ENCODE measurements at regions not wholly inside any gene's neighbourhood (a gene's known extent, or its start where the extent isn't known, plus 50 kb on each side); places are given as distances from the start of the nearest gene placed in this dataset.

GRCh38 chr3:118208642-118209041, 826.0 kb downstream of the IGSF11 start:
- H3K4me3 ChIP-seq (ENCODE audit: insufficient read depth, low read depth, low read length) = no peak overlapping the region
- no peaks in the 10 kb centered on the region for H4K20me1 ChIP-seq (ENCODE audit: insufficient read depth, low read length)
- no peaks in the 10 kb centered on the region for H3K36me3 ChIP-seq (ENCODE audit: insufficient read depth, low read length)
- no peaks in the 10 kb centered on the region for H3K36me3 Mint-ChIP-seq (ENCODE audit: low read depth, unreplicated experiment)
- H3K27me3 Mint-ChIP-seq (ENCODE audit: low read depth, unreplicated experiment) = no peaks in the 10 kb centered on the region
- H3K4me2 ChIP-seq (ENCODE audit: low read length) = no peak overlapping the region
- no peak for FAIRE-seq
- no peak for TF ChIP-seq CTCF (IDR thresholded peaks at IDR 0.05; ENCODE audit: insufficient read depth, low read depth, low read length)
- no peak overlapping the region for H3K9ac ChIP-seq (ENCODE audit: low read length)
- H3K4me3 Mint-ChIP-seq (ENCODE audit: unreplicated experiment) = no peak overlapping the region
- H3K27ac Mint-ChIP-seq (ENCODE audit: unreplicated experiment) = no peak overlapping the region
- no peak overlapping the region for H2AFZ ChIP-seq (ENCODE audit: low read depth, low read length)
- no peaks in the 10 kb centered on the region for H3K27me3 ChIP-seq (ENCODE audit: insufficient read depth, low read length)
- H3K4me1 ChIP-seq (ENCODE audit: insufficient read depth, low read length) = no peaks in the 10 kb centered on the region
- peaks cover under 1% of the 10 kb centered on the region for H3K4me1 Mint-ChIP-seq (ENCODE audit: low read depth, unreplicated experiment)
- H3K9me3 Mint-ChIP-seq (ENCODE audit: unreplicated experiment) = no peaks in the 10 kb centered on the region
- no peaks in the 10 kb centered on the region for H3K79me2 ChIP-seq (ENCODE audit: insufficient read depth, low read length)
- H3K27ac ChIP-seq (ENCODE audit: low read depth, low read length) = no peak overlapping the region
- DNase-seq (ENCODE audit: low read depth) = no peak
- no peaks in the 10 kb centered on the region for H3K9me3 ChIP-seq (ENCODE audit: insufficient read depth, low read depth, low read length)

- no peak for TF ChIP-seq CTCF (IDR thresholded peaks at IDR 0.05; ENCODE audit: insufficient read depth, low read depth, low read length)
- TF ChIP-seq EZH2 (IDR thresholded peaks at IDR 0.05; ENCODE audit: insufficient read depth, low read length) = no peak
- FAIRE-seq = no peak
- Histone ChIP-seq H3K9me3 (ENCODE audit: insufficient read depth, low read depth, low read length) (no peaks in the 10 kb centered on the region), H2AFZ (ENCODE audit: low read depth, low read length) (no peak overlapping the region), H3K36me3 (ENCODE audit: insufficient read depth, low read length) (no peaks in the 10 kb centered on the region), H3K4me1 (ENCODE audit: insufficient read depth, low read length) (no peaks in the 10 kb centered on the region), H4K20me1 (ENCODE audit: insufficient read depth, low read length) (no peaks in the 10 kb centered on the region), H3K9ac (ENCODE audit: low read length) (no peak overlapping the region), H3K4me2 (ENCODE audit: low read length) (no peak overlapping the region), H3K4me3 (ENCODE audit: insufficient read depth, low read depth, low read length) (no peak overlapping the region), H3K27ac (ENCODE audit: low read depth, low read length) (no peak overlapping the region), H3K79me2 (ENCODE audit: insufficient read depth, low read length) (no peaks in the 10 kb centered on the region), H3K27me3 (ENCODE audit: insufficient read depth, low read length) (no peaks in the 10 kb centered on the region)
- Mint-ChIP-seq H3K36me3 (ENCODE audit: low read depth, unreplicated experiment) (no peaks in the 10 kb centered on the region), H3K4me1 (ENCODE audit: low read depth, unreplicated experiment) (peaks cover 2% of the 10 kb centered on the region), H3K27ac (ENCODE audit: unreplicated experiment) (no peak overlapping the region), H3K4me3 (ENCODE audit: unreplicated experiment) (no peak overlapping the region), H3K9me3 (ENCODE audit: unreplicated experiment) (no peaks in the 10 kb centered on the region), H3K27me3 (ENCODE audit: low read depth, unreplicated experiment) (no peaks in the 10 kb centered on the region)
- DNase-seq (ENCODE audit: low read depth) = no peak
Observed at GRCh38 chr3:118213892-118214291, 820.8 kb downstream of the IGSF11 start.

GRCh38 chr3:118226206-118226605, 808.4 kb downstream of the IGSF11 start:
- TF ChIP-seq EZH2 (IDR thresholded peaks at IDR 0.05; ENCODE audit: insufficient read depth, low read length) (no peak), CTCF (IDR thresholded peaks at IDR 0.05; ENCODE audit: insufficient read depth, low read depth, low read length) (no peak)
- no peaks in the 10 kb centered on the region for H3K4me1 Mint-ChIP-seq (ENCODE audit: low read depth, unreplicated experiment)
- H3K27ac Mint-ChIP-seq (ENCODE audit: unreplicated experiment) = no peak overlapping the region
- FAIRE-seq (no peak), DNase-seq (ENCODE audit: low read depth) (no peak)
- no peaks in the 10 kb centered on the region for H3K79me2 ChIP-seq (ENCODE audit: insufficient read depth, low read length)
- H3K36me3 Mint-ChIP-seq (ENCODE audit: low read depth, unreplicated experiment) = no peaks in the 10 kb centered on the region
- H3K36me3 ChIP-seq (ENCODE audit: insufficient read depth, low read length) = no peaks in the 10 kb centered on the region
- H3K27me3 ChIP-seq (ENCODE audit: insufficient read depth, low read length) = no peaks in the 10 kb centered on the region
- H3K27ac ChIP-seq (ENCODE audit: low read depth, low read length) = no peak overlapping the region
- H3K27me3 Mint-ChIP-seq (ENCODE audit: low read depth, unreplicated experiment) = no peaks in the 10 kb centered on the region
- no peak overlapping the region for H3K4me3 ChIP-seq (ENCODE audit: insufficient read depth, low read depth, low read length)
- H3K4me1 ChIP-seq (ENCODE audit: insufficient read depth, low read length) = no peaks in the 10 kb centered on the region
- H4K20me1 ChIP-seq (ENCODE audit: insufficient read depth, low read length) = no peaks in the 10 kb centered on the region
- H3K9me3 ChIP-seq (ENCODE audit: insufficient read depth, low read depth, low read length) = no peaks in the 10 kb centered on the region
- H3K4me3 Mint-ChIP-seq (ENCODE audit: unreplicated experiment) = no peak overlapping the region
- H2AFZ ChIP-seq (ENCODE audit: low read depth, low read length) = no peak overlapping the region
- no peak overlapping the region for H3K9ac ChIP-seq (ENCODE audit: low read length)
- peaks cover 14% of the 10 kb centered on the region for H3K9me3 Mint-ChIP-seq (ENCODE audit: unreplicated experiment)
- no peak overlapping the region for H3K4me2 ChIP-seq (ENCODE audit: low read length)

Data from astrocyte (in vitro differentiated cells and primary cell).